SK-N-SH treated with all-trans-retinoic acid at 6 μM for 48 hours (cell line): ENCODE measurements at regions not wholly inside any gene's neighbourhood (a gene's known extent, or its start where the extent isn't known, plus 50 kb on each side); places are given as distances from the start of the nearest gene placed in this dataset.

ENCODE experiments used
- ATAC-seq: fragments of 200-7000 bp; cut with Tn5 transposase; 3 replicates; pipeline ENCODE4 v1.9.1; 2020; ENCODE audit warnings: mild to moderate bottlenecking, moderate library complexity
- ARNTL ChIP-seq: fragments of 450-650 bp; formaldehyde crosslinking; IDR thresholded peaks from 2 replicates; pipeline ENCODE4 v1.5.0; 2020; ENCODE audit warnings: low read depth, mild to moderate bottlenecking, moderate library complexity, borderline replicate concordance
- BACH2 ChIP-seq: fragments of 250-450 bp; sonication (Bioruptor Pico); IDR thresholded peaks from 2 replicates; pipeline ENCODE4 v1.9.0; 2021; ENCODE audit warnings: mild to moderate bottlenecking, borderline replicate concordance
- CSDC2 ChIP-seq: fragments of 250-450 bp; sonication (Bioruptor Pico); IDR thresholded peaks from 2 replicates; pipeline ENCODE4 v1.5.0; 2020; ENCODE audit warnings: mild to moderate bottlenecking, moderate library complexity
- ESRRG ChIP-seq: fragments of 250-450 bp; sonication (Bioruptor Pico); IDR thresholded peaks from 2 replicates; pipeline ENCODE4 v1.6.1; 2021; ENCODE audit warnings: mild to moderate bottlenecking
- GLIS3 ChIP-seq: fragments of 250-450 bp; sonication (Bioruptor Pico); IDR thresholded peaks from 2 replicates; pipeline ENCODE4 v1.5.0; 2020; ENCODE audit warnings: mild to moderate bottlenecking, moderate library complexity
- ISL1 ChIP-seq: fragments of 250-450 bp; sonication (Bioruptor Pico); IDR thresholded peaks from 2 replicates; pipeline ENCODE4 v2.1.2; 2022; ENCODE audit warnings: mild to moderate bottlenecking, moderate library complexity
- OSR1 ChIP-seq: fragments of 250-450 bp; sonication (Bioruptor Pico); IDR thresholded peaks from 2 replicates; pipeline ENCODE4 v1.8.0; 2022; ENCODE audit warnings: moderate library complexity, mild to moderate bottlenecking, inconsistent platforms
- POU6F1 ChIP-seq: fragments of 250-450 bp; sonication (Bioruptor Pico); IDR thresholded peaks from 2 replicates; pipeline ENCODE4 v1.8.0; 2021; ENCODE audit warnings: low read depth, mild to moderate bottlenecking, moderate library complexity, borderline replicate concordance
- PPARA ChIP-seq: fragments of 250-450 bp; sonication (Bioruptor Pico); IDR thresholded peaks from 2 replicates; pipeline ENCODE4 v1.5.0; 2020; ENCODE audit warnings: mild to moderate bottlenecking, borderline replicate concordance
- SNAI2 ChIP-seq: fragments of 250-450 bp; sonication (Bioruptor Pico); IDR thresholded peaks from 2 replicates; pipeline ENCODE4 v1.5.0; 2020; ENCODE audit warnings: mild to moderate bottlenecking, moderate library complexity
- TCF4 ChIP-seq: fragments of 250-450 bp; sonication (Bioruptor Pico); IDR thresholded peaks from 2 replicates; pipeline ENCODE4 v1.8.0; 2021; ENCODE audit warnings: mild to moderate bottlenecking, moderate library complexity, borderline replicate concordance
- TOX ChIP-seq: fragments of 250-450 bp; sonication (Bioruptor Pico); IDR thresholded peaks from 2 replicates; pipeline ENCODE4 v1.8.0; 2021; ENCODE audit warnings: mild to moderate bottlenecking, moderate library complexity, borderline replicate concordance
- TSHZ2 ChIP-seq: fragments of 250-450 bp; sonication (Bioruptor Pico); IDR thresholded peaks from 2 replicates; pipeline ENCODE4 v1.5.0; 2020; ENCODE audit warnings: mild to moderate bottlenecking, moderate library complexity
- ZC3H10 ChIP-seq: fragments of 250-450 bp; sonication (Bioruptor Pico); IDR thresholded peaks from 2 replicates; pipeline ENCODE4 v1.5.1; 2021; ENCODE audit warnings: mild to moderate bottlenecking, moderate library complexity
- ZFP3 ChIP-seq: fragments of 250-450 bp; sonication (Bioruptor Pico); IDR thresholded peaks from 2 replicates; pipeline ENCODE4 v1.5.0; 2020; ENCODE audit warnings: mild to moderate bottlenecking, moderate library complexity
- ZFP30 ChIP-seq: fragments of 450-650 bp; formaldehyde crosslinking; IDR thresholded peaks from 2 replicates; pipeline ENCODE4 v1.5.0; 2022; ENCODE audit warnings: mild to moderate bottlenecking, moderate library complexity
- ZNF565 ChIP-seq: fragments of 450-650 bp; formaldehyde crosslinking; conservative IDR thresholded peaks from 2 replicates; pipeline ENCODE4 v1.5.0; 2020; ENCODE audit warnings: low read depth, mild to moderate bottlenecking, moderate library complexity
- ZNF70 ChIP-seq: fragments of 450-650 bp; formaldehyde crosslinking; IDR thresholded peaks from 2 replicates; pipeline ENCODE4 v1.5.0; 2020; ENCODE audit warnings: mild to moderate bottlenecking, moderate library complexity
- ZNF8 ChIP-seq: fragments of 450-650 bp; formaldehyde crosslinking; IDR thresholded peaks from 2 replicates; pipeline ENCODE4 v1.5.0; 2020; ENCODE audit warnings: mild to moderate bottlenecking, moderate library complexity
- TF ChIP-seq, protein P1 (sequence below): fragments of 250-450 bp; sonication (Bioruptor Pico); IDR thresholded peaks from 2 replicates; pipeline ENCODE4 v1.5.1; 2021; ENCODE audit warnings: mild to moderate bottlenecking, moderate library complexity
- TF ChIP-seq, protein P2 (sequence below): fragments of 250-450 bp; sonication (Bioruptor Pico); IDR thresholded peaks from 2 replicates; pipeline ENCODE4 v1.5.1; 2020; ENCODE audit warnings: low read depth, mild to moderate bottlenecking, moderate library complexity
- TF ChIP-seq, protein P3 (sequence below): fragments of 250-450 bp; sonication (Bioruptor Pico); IDR thresholded peaks from 2 replicates; pipeline ENCODE4 v1.8.0; 2020; ENCODE audit warnings: mild to moderate bottlenecking, moderate library complexity, borderline replicate concordance

- ATAC-seq: no peak
- TF ChIP-seq TCF4 (CRISPR knock-in tag): no peak
- TF ChIP-seq CSDC2 (CRISPR knock-in tag): no peak
- TF ChIP-seq OSR1: no peak
- no peak for TF ChIP-seq PPARA (CRISPR knock-in tag)
Measured at GRCh38 chr13:105957769-105958438, 577.6 kb downstream of the EFNB2 start.

DNA sequence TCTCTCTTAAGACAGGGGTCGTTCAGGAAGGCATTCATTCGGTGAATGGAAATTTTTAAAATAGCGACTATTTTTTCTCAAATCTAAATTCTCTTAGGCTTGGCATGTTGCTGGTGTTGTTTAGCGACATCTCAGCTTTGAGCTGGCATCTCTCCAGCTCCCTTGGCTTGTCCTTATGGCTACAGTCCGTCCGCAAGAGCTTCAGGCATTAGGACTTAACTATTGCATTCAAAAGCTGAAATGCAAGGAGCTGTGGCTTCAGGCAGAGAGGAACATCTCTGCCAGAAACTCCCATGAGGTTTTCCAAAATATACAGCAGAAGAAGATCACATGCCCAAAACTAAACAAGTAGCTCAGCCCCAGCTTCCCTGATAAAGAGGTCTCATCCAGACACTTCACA lies 578.5 kb downstream of the EFNB2 start:
- ATAC-seq: no peak
- TF ChIP-seq POU6F1 (CRISPR knock-in tag) (no peak), TOX (CRISPR knock-in tag) (no peak), CSDC2 (CRISPR knock-in tag) (no peak), PPARA (CRISPR knock-in tag) (no peak)
- TF ChIP-seq, all 23 proteins: peak for 0

GRCh38 chr13:105952973-105953290 lies 582.5 kb downstream of the EFNB2 start:
- TF ChIP-seq TSHZ2 (CRISPR knock-in tag): no peak
- no peak for TF ChIP-seq TCF4 (CRISPR knock-in tag)
- no peak for TF ChIP-seq ZC3H10 (CRISPR knock-in tag)
- TF ChIP-seq BACH2 (CRISPR knock-in tag): no peak
- TF ChIP-seq OSR1: no peak
- TF ChIP-seq TOX (CRISPR knock-in tag): no peak
- no peak for TF ChIP-seq ZNF565 (CRISPR knock-in tag)
- no peak for TF ChIP-seq ISL1 (CRISPR knock-in tag)
- TF ChIP-seq POU6F1 (CRISPR knock-in tag): no peak
- no peak for TF ChIP-seq ZNF8 (CRISPR knock-in tag)
- no peak for TF ChIP-seq SNAI2
- TF ChIP-seq, protein P1, sequence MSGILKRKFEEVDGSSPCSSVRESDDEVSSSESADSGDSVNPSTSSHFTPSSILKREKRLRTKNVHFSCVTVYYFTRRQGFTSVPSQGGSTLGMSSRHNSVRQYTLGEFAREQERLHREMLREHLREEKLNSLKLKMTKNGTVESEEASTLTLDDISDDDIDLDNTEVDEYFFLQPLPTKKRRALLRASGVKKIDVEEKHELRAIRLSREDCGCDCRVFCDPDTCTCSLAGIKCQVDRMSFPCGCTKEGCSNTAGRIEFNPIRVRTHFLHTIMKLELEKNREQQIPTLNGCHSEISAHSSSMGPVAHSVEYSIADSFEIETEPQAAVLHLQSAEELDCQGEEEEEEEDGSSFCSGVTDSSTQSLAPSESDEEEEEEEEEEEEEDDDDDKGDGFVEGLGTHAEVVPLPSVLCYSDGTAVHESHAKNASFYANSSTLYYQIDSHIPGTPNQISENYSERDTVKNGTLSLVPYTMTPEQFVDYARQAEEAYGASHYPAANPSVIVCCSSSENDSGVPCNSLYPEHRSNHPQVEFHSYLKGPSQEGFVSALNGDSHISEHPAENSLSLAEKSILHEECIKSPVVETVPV (CRISPR knock-in tag): no peak
- TF ChIP-seq, protein P2, sequence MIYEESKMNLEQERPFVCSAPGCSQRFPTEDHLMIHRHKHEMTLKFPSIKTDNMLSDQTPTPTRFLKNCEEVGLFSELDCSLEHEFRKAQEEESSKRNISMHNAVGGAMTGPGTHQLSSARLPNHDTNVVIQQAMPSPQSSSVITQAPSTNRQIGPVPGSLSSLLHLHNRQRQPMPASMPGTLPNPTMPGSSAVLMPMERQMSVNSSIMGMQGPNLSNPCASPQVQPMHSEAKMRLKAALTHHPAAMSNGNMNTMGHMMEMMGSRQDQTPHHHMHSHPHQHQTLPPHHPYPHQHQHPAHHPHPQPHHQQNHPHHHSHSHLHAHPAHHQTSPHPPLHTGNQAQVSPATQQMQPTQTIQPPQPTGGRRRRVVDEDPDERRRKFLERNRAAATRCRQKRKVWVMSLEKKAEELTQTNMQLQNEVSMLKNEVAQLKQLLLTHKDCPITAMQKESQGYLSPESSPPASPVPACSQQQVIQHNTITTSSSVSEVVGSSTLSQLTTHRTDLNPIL: no peak
- TF ChIP-seq, all 23 proteins: peak for 0
- no peak for ATAC-seq

DNA sequence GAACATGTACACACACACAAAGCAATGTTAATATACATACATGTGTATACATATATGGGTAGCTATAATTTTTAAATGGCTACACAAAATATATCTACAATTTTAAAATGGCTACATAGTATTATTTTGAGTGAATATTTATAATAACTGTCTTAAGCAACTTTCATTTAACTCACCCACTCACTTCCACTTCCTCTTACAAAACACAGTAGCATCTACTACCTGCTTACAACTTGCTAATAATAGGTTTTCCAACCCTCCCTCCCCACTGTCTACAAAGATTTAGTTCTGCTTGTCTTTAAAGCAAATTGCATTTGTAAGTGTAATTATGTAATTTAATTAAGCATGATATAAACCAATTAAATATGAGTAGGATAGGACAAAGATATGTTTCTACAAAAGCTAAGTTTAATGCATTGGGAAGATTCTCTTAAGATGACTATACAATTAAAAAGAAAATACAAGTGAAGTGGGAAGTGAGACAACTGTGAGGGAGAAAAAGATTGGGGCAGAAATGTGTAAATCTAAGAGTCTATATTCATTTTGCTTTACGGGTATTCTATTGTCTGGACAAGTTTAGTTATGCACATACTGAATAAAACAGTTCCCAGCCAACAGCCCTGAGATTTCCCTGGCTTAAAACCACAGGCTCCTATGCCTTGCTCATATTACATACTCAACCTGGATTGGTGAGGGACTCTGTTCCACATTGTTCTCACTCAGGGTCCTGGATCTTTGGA lies 583.1 kb downstream of the EFNB2 start:
- ATAC-seq: no peak
- TF ChIP-seq, protein P3, sequence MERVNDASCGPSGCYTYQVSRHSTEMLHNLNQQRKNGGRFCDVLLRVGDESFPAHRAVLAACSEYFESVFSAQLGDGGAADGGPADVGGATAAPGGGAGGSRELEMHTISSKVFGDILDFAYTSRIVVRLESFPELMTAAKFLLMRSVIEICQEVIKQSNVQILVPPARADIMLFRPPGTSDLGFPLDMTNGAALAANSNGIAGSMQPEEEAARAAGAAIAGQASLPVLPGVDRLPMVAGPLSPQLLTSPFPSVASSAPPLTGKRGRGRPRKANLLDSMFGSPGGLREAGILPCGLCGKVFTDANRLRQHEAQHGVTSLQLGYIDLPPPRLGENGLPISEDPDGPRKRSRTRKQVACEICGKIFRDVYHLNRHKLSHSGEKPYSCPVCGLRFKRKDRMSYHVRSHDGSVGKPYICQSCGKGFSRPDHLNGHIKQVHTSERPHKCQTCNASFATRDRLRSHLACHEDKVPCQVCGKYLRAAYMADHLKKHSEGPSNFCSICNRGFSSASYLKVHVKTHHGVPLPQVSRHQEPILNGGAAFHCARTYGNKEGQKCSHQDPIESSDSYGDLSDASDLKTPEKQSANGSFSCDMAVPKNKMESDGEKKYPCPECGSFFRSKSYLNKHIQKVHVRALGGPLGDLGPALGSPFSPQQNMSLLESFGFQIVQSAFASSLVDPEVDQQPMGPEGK (CRISPR knock-in tag): 0 out of 2 replicates have a peak, but pooled peaks have one; percentile 50
- TF ChIP-seq ZNF70 (CRISPR knock-in tag) (no peak), GLIS3 (CRISPR knock-in tag) (no peak), ISL1 (CRISPR knock-in tag) (peak; percentile 61), ZFP30 (CRISPR knock-in tag) (no peak), SNAI2 (no peak), POU6F1 (CRISPR knock-in tag) (no peak), ZFP3 (CRISPR knock-in tag) (peak; percentile 16; the same call in 1 of the 2 replicates), PPARA (CRISPR knock-in tag) (no peak), ESRRG (CRISPR knock-in tag) (no peak), CSDC2 (CRISPR knock-in tag) (no peak), ARNTL (CRISPR knock-in tag) (no peak), TCF4 (CRISPR knock-in tag) (no peak)
